ENCODE measurements at regions not wholly inside any gene's neighbourhood (a gene's known extent, or its start where the extent isn't known, plus 50 kb on each side); places are given as distances from the start of the nearest gene placed in this dataset.
A peak's percentile ranks its signal among the peaks of the same experiment; 100 is the strongest.

DNA sequence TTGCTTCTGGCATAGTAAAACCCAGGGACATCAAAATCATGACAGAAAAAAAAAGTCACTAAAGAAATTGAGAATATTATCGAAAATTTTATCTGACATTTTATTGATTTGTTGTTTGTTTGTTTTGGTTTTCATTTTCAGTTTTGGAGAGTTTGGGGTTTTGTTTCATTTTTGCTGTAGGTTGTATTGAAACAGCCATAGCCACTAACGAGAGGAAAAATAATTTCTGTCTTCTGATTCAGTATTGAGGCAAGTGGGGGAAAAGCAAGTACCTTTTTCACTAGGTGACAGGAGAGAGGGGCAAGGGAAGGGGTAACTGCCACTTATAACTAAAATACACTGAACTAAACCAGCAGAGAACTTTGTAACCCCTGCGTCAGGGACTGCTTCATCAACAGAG, 392.8 kb upstream of the NDST3 start:
- Histone ChIP-seq H3K27me3 (replicated peaks; ENCODE audit: control insufficient read depth, insufficient read depth, low read length) (no peaks in the 10 kb centered on the region), H3K36me3 (ENCODE audit: control insufficient read depth, insufficient read depth, low read length) (no peaks in the 10 kb centered on the region), H3K4me3 (ENCODE audit: low read depth, low read length) (no peak overlapping the region), H3K9me3 (no peaks in the 10 kb centered on the region), H3K4me1 (no peaks in the 10 kb centered on the region)
- H3K36me3 Mint-ChIP-seq (ENCODE audit: insufficient read depth, unreplicated experiment): no peaks in the 10 kb centered on the region
- H3K27me3 Mint-ChIP-seq (ENCODE audit: insufficient read depth, unreplicated experiment): no peaks in the 10 kb centered on the region
- TF ChIP-seq, protein P1, sequence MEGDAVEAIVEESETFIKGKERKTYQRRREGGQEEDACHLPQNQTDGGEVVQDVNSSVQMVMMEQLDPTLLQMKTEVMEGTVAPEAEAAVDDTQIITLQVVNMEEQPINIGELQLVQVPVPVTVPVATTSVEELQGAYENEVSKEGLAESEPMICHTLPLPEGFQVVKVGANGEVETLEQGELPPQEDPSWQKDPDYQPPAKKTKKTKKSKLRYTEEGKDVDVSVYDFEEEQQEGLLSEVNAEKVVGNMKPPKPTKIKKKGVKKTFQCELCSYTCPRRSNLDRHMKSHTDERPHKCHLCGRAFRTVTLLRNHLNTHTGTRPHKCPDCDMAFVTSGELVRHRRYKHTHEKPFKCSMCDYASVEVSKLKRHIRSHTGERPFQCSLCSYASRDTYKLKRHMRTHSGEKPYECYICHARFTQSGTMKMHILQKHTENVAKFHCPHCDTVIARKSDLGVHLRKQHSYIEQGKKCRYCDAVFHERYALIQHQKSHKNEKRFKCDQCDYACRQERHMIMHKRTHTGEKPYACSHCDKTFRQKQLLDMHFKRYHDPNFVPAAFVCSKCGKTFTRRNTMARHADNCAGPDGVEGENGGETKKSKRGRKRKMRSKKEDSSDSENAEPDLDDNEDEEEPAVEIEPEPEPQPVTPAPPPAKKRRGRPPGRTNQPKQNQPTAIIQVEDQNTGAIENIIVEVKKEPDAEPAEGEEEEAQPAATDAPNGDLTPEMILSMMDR (IDR thresholded peaks at IDR 0.05; ENCODE audit: insufficient read depth in 1 of 2, low read depth in 1 of 2, low read length in 1 of 2, severe bottlenecking in 1 of 2, unreplicated experiment in 1 of 2): no peak
- no peaks in the 10 kb centered on the region for H3K4me1 Mint-ChIP-seq (ENCODE audit: low read depth, unreplicated experiment)
- H3K9me3 Mint-ChIP-seq (ENCODE audit: unreplicated experiment): no peaks in the 10 kb centered on the region
- BruUV-seq (replicated peaks): no TSS peak
- CTCF ChIA-PET: no interaction called here
- no peak overlapping the region for H3K27ac Mint-ChIP-seq (ENCODE audit: unreplicated experiment)
- POLR2A ChIA-PET: no interaction called here
- no peak for DNase-seq
- intact Hi-C loops (cut with micrococcal nuclease; ENCODE audit: unreplicated experiment): no loop called here
- no peak overlapping the region for H3K4me3 Mint-ChIP-seq (ENCODE audit: unreplicated experiment)

DNA sequence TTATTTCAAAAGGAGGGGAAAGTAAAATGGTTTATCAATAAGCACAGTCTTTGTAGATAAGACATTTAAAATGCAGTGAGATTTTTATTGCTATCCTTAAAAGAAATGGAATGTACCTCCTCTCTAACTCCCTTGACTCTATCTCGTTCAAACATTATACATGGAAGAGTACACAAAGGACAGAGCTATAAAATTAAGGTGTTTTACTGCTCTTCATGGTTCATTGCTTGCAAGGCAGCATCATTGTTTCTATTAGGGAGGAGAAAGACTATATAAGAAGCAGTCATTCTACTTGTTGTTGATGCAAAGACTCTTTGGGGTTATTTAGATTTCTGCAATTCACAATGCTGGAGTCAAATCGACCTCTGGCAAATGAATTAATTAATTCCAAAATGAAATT, 380.2 kb upstream of the NDST3 start:
- Histone ChIP-seq H3K4me1 (peaks cover 23% of the 10 kb centered on the region), H3K9me3 (no peaks in the 10 kb centered on the region), H3K27me3 (replicated peaks; ENCODE audit: control insufficient read depth, insufficient read depth, low read length) (no peaks in the 10 kb centered on the region), H3K4me3 (ENCODE audit: low read depth, low read length) (no peak overlapping the region), H3K36me3 (ENCODE audit: control insufficient read depth, insufficient read depth, low read length) (no peaks in the 10 kb centered on the region)
- peak in 1 of 2 experiments; percentile 10 for DNase-seq
- ChIA-PET CTCF (interaction anchor here (0.6 kb wide), 1 partner anchor 53 kb away, joined by 3 read pairs; no protein-coding TSS in a partner anchor), POLR2A (no interaction called here)
- intact Hi-C loops (cut with micrococcal nuclease; ENCODE audit: unreplicated experiment): loop anchor here (1.0 kb wide), 3 partner anchors 56 to 234 kb away; no protein-coding TSS in a partner anchor
- Mint-ChIP-seq H3K36me3 (ENCODE audit: insufficient read depth, unreplicated experiment) (no peaks in the 10 kb centered on the region), H3K27me3 (ENCODE audit: insufficient read depth, unreplicated experiment) (no peaks in the 10 kb centered on the region), H3K4me3 (ENCODE audit: unreplicated experiment) (no peak overlapping the region), H3K27ac (ENCODE audit: unreplicated experiment) (no peak overlapping the region), H3K4me1 (ENCODE audit: low read depth, unreplicated experiment) (peaks cover 7% of the 10 kb centered on the region), H3K9me3 (ENCODE audit: unreplicated experiment) (peaks cover 12% of the 10 kb centered on the region)
- no TSS peak for BruUV-seq (replicated peaks)
- TF ChIP-seq, protein P1 (IDR thresholded peaks at IDR 0.05; ENCODE audit: insufficient read depth in 1 of 2, low read depth in 1 of 2, low read length in 1 of 2, severe bottlenecking in 1 of 2, unreplicated experiment in 1 of 2): no peak

DNA sequence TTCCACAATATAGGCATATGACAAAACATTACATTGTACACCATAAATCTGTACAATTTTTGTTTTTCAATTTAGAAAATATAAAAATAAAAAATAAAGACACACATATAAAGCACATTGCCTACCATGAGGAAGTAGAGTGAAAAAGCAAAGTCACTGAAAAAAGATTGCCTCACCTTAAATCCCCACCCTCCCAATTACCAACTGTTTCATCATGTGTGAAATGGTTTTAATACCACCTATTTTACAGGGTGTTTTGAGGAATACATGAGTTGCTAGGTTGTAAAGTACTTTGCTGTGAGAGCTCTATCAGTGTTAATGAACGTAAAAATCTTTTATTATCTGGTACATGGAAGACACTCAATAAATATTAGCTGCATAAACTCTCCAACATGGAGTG, 373.6 kb upstream of the NDST3 start:
- Histone ChIP-seq H3K9me3 (no peaks in the 10 kb centered on the region), H3K4me1 (no peaks in the 10 kb centered on the region), H3K4me3 (ENCODE audit: low read depth, low read length) (no peak overlapping the region), H3K36me3 (ENCODE audit: control insufficient read depth, insufficient read depth, low read length) (no peaks in the 10 kb centered on the region), H3K27me3 (replicated peaks; ENCODE audit: control insufficient read depth, insufficient read depth, low read length) (no peaks in the 10 kb centered on the region)
- Mint-ChIP-seq H3K4me1 (ENCODE audit: low read depth, unreplicated experiment) (no peaks in the 10 kb centered on the region), H3K27ac (ENCODE audit: unreplicated experiment) (no peak overlapping the region), H3K9me3 (ENCODE audit: unreplicated experiment) (peaks cover 18% of the 10 kb centered on the region), H3K4me3 (ENCODE audit: unreplicated experiment) (no peak overlapping the region), H3K27me3 (ENCODE audit: insufficient read depth, unreplicated experiment) (no peaks in the 10 kb centered on the region), H3K36me3 (ENCODE audit: insufficient read depth, unreplicated experiment) (no peaks in the 10 kb centered on the region)
- BruUV-seq (replicated peaks): no TSS peak
- ChIA-PET POLR2A (no interaction called here), CTCF (no interaction called here)
- TF ChIP-seq, protein P1 (IDR thresholded peaks at IDR 0.05; ENCODE audit: insufficient read depth in 1 of 2, low read depth in 1 of 2, low read length in 1 of 2, severe bottlenecking in 1 of 2, unreplicated experiment in 1 of 2): no peak
- intact Hi-C loops (cut with micrococcal nuclease; ENCODE audit: unreplicated experiment): no loop called here
- DNase-seq: no peak
